GM12892 (cell line): ENCODE measurements at regions not wholly inside any gene's neighbourhood (a gene's known extent, or its start where the extent isn't known, plus 50 kb on each side); places are given as distances from the start of the nearest gene placed in this dataset.
"Not testable (repeated sequence)": the region's sequence is repeated elsewhere in the genome, so short reads cannot be mapped to it uniquely, and the experiment has no call there.

Experiments used
- POLR2A ChIP-seq: IDR thresholded peaks from 2 replicates; pipeline ENCODE4 v1.6.1; 2011; ENCODE audit warnings: low read depth, low read length, control low read depth
- POLR2AphosphoS5 ChIP-seq: IDR thresholded peaks from 2 replicates; pipeline ENCODE4 v1.6.1; 2011; ENCODE audit warnings: low read depth, low read length, control low read depth
- TAF1 ChIP-seq: IDR thresholded peaks from 2 replicates; pipeline ENCODE4 v1.6.1; 2011; ENCODE audit warnings: low read depth, mild to moderate bottlenecking, control low read depth, low read length, borderline replicate concordance

DNA sequence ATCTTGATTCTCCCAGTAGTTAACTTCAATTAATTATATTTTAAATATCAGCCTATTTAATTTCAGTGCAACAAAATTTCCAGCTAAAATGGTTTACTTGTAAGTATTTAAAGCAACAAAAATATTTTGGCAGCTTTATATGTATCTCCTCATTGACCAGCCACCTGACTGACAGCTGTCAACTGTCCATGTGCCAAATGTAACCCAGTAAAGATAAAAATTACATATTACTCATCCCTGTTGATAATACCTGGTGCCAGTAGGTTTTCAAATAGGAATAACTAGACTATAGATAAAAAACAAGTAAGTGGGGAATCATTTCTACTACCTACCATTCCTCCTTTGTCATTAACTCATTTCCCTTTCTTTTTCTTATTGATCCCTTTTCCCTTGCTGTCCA lies 341.9 kb downstream of the TYW1 start:
- not testable (repeated sequence) for TF ChIP-seq POLR2AphosphoS5, TAF1, POLR2A
